Globus pallidus (tissue), 1 donor: ENCODE measurements at regions not wholly inside any gene's neighbourhood (a gene's known extent, or its start where the extent isn't known, plus 50 kb on each side); places are given as distances from the start of the nearest gene placed in this dataset.

Experiments
- DNase-seq: peaks from one replicate; pipeline ENCODE4 v3.0.0-alpha.2; 2015; ENCODE audit warnings: low spot score

DNA sequence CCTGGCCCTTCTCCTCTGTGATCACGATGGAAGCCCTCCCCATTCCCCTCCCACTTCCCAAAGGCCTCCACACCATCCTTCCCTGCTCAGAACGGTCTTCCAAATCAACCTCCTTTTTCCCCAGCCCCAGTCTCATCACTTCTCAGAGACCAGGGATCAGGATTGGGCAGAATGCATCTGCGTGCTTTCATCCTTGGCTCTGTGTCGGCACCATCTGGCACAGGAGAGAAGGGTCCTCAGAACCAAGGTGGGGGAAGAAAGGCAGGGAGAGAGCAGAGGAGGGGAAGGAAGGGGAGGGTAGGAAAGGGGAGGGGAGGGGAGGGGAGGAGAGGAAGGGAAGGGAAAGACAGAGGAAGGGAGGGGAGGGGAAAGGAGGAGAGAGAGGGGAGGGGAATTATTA lies 52.4 kb upstream of the FICD start:
- DNase-seq = no peak

DNA sequence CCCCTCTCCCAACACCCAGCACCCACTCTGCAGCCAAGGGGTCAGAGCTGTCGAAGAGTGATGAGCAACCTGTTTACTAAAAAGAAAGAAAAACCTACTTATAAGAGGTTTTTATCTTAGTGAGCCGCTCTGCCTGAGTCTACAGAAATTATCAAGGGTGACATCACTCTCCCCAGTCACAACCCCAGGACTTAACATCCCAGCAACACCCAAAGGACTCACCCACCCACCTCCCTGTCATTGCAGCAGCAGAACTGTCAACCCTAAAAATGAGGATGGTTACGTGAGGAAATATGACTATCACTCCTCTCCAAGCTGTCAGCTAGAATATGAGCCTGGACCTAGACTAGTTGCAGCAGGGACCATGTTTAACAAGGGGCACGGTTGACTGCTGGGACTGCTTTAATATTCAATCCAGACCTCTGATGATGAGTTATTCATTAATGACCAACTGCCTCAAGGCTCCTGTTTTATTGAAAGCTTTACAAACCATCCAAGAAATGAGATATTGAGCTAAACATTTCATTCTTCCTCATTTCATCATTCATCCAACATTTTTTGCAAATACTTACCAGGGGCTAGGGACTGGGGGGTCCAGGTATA lies 53.9 kb upstream of the FICD start:
- no peak for DNase-seq

DNA sequence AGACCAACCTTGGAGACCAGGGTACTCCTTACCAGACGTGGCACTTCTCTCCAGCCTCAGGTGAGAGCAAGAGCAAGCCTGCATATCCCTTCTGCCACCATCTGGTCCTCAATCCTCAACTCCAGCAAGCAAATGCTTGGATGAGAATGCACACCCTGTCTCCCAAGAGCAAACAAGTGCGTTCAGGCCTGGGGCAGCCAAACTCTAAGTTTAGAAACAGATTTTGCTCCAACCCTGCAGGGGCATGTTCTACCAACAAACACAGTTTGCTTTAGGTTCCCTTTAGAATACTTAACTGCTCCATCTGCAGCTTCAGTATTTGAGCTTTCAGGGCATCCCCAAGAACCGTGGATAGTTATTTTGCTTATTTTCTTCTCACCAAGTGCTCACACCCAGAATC lies 55.9 kb upstream of the FICD start:
- no peak for DNase-seq

DNA sequence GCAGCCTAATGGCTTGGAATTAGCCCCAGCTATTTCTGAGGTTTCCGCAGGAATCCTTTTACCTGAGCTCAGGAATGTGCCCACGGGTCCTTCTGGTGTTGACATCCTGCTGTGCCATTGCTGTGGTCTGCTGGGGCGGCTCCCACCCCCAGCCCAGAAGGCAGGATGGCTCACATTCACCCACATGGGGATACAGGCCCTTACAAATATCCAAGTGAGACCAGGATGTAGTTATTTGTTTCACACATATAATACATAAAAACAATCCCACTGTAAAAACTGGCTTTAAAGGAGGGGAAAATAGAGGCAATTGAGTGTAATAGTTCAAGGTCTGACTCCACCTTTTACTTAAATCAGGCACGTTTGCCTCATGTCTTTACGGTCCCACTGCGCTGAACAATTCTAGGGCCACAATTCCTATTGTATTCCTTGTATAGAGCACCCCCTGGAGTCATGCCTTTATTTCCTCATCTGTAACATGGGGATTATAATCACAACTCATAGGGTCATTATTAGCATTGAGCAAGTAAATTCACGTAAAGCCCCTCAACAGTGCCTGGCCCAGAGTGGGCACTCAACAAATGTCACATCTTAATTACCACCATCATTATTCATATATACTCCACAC lies 57.2 kb upstream of the FICD start:
- DNase-seq = no peak

DNA sequence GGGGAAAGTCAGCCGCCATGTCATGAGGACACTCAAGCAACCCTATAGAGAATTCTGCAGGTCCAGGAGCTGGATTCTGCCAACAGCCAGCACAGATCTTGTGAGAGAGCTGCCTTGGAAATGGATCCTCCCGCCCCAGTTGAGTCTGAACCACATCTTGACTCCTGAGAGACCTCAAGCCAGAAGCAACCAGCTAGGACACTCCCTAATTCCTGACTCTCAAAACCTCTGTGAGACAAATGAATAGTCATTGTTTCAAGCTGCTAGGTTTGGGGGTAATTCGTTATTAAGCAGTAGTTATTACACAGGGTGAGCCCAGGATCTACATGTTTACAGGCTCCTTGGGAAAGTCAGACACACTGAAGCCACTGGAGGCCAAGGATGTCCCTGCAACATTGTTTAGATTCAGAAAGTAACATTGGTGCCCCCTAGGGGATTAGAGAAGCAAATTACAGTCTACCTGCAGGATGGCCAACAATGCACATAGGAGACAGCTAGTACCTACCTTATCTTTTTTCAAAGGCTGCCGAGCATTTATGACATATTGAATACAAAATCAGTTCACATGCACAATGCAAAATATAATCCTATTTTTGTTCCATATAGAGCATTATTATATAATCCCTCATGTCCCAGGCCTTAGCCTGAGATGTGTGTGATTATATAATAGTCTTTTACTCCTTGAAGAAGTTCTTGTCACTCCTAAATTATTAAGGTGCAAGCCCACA lies 57.9 kb upstream of the FICD start:
- DNase-seq = peak; percentile 22

DNA sequence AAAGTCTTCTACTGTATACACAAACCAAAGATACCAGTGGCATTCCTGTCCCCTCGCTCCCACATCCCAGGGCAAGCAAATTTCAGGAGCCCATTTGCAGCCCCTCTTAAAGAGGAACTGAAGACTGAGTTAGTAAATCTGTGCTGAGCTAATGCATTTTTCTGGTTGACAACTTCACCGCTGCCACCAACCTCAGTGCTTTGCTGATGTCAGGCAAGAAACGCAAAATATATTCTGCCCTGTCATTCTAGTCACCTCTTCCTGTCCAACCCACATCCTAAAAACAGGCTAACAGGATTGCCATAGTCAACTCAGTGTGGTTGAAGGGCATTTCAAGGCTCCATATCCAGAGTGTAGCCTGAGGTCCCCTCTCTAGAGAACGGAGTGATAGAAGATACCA lies 59.4 kb upstream of the FICD start:
- DNase-seq = no peak

DNA sequence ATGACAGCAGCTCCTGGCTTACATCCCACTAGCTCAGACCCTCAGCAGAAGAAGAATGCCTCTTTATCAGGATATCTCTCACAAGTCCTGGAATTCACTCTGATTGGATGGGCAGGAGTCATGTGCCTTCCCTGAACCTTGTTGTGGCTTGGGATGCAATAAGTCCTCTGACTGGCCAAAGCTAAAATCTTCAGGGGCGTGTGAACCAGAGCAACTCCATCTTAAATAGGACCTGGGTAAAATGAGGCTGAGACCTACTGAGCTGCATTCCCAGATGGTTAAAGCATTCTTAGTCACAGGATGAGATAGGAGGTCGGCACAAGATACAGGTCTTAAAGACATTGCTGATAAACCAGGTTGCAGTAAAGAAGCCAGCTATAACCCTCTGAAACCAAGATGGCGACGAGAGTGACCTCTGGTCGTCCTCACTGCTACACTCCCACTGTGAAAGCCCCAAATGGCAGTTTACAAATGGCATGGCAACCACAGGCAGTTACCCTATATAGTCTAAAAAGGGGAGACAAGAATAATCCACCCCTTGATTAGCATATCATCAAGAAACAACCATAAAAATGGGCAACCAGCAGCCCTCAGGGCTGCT lies 60.4 kb upstream of the FICD start:
- DNase-seq = no peak

DNA sequence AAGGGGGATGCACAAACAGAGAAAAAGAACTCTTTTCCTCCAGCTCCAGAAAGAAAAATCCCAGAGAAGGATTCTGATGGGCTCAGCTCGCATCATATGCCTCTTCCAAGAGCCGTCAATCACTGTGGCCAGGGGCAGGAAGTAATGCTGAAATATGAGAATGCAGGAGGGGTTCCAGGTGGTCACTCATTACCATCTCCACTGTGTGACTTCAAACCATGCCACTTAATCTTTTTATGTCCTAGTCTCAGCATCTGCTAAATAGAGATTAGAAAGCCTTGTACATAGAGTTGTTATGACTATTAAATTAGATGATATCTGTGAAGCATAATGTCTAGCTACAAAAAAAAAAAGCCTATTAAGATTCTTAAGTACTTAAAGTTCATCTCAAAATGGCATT lies 65.6 kb upstream of the FICD start:
- no peak for DNase-seq

DNA sequence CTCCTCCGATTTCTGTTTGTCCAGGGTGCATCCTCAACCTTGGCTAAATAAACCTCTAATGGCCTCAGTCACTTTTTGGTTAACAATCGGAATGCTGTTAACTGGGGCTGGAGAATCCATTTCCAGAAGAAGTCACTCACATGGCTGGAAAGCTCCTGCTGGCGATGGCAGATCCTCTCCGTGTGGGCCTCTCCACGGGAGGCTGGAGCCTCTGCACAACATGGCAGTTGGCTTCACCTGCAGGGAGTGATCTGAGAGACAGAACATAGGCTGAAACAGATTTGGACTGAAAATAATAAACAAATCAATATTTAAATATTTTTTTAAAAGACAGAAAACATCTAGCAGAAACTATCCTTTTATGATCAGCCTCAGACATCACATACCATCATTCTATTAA lies 66.8 kb upstream of the FICD start:
- no peak for DNase-seq

DNA sequence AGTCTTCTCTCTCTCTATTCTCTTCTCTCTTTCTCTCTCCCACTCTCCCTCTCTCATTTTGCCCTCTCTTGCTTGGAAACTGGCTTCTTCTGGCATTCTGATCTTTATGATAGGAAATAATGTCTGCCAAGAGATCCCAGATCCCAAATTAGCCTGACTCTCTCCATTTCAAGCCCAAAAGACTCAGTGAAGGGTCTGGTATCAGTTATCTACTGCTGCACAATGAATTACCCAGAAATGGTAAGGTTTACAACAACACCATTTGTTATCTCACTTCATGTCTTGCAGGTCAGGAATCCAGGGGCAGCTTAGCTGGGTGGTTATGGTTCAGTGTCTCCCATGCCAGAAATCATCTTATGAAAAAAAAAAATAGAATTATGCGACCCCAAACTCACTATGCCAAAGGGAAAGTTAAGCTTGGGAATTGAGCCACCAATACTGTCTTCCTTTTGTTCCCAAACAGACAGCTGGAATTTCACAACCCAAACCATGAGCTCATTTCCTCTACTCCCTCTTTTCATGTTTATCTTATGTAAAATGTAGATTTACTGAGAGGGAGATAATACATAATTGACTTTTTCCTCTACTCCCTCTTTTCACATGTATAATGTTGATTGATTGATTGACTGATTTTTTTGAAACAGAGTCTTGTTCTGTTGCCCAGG lies 67.8 kb upstream of the FICD start:
- no peak for DNase-seq

DNA sequence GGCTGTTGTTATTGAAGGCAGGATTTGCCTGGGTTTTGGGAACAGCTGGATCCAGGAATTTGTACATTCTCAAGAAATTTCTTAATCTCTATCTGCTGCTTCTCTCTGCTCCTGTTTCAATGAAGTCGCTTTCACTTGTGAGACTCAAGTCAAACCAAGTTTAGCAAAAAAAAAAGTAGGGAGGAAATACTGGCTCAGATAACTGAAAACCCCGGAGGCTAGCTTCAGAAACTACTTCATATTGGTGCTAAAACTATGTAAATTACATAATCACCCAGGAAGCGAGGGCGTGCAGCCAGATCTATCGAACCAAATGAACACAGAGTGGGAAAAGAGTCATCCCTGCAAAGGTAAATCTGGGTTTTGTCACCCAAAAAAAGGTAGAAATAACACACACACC lies 68.3 kb upstream of the FICD start:
- DNase-seq = no peak

DNA sequence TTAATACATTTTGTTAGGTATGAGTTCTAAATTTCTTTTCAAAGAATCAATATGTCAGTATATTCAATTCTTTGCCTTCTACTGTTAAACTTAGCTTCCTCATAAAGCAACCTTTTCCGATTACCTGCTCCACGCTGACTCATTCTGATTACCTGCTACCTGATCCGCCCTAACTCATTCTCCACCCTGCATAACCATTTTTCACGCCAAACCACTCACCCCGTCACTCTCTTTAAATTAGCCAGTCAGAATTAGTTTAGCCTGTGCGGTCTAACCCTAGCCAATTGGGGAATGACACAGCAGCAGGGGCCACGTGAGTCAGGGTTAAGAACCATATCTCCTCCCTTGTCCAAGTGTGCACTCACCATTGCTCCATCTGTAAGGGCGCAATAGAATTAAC lies 72.2 kb upstream of the FICD start:
- DNase-seq = no peak

DNA sequence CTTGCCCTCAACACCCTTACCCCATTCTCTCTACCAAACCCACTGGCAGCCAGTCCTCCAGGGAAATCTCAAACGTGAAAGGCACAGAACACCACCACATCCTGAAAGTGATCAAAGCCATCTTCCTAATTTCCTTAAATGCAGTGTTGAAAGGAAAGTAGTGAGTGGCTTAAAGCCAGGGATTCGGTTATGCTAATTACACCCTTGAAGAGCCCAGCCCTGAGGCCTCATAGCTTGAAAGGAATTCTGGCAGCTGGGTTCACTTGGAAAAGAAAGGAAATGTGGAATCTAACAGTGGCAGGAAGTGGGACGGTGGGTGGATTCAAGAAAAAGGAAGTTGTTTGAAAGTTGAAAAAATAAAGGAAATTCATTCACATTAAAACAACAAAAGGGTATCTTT lies 73.0 kb upstream of the FICD start:
- no peak for DNase-seq

DNA sequence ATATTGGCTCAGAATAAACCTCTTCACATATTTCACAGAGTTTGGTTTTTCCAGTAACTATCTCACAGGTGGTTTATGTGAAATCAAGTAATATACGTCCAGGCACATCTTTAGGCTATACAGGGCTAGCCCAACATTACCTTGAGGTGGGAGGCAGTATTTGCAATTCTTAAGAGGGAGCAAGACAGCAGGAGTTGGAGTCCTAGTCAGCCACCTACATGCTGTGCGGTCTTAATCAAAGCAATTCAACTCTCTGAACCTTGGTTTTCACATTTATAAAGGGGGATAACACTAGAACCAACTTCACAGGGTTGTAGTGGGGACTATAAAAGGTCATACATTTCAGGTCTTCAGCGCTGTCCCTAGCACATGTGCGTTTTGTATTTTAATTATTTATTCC lies 73.5 kb upstream of the FICD start:
- no peak for DNase-seq

DNA sequence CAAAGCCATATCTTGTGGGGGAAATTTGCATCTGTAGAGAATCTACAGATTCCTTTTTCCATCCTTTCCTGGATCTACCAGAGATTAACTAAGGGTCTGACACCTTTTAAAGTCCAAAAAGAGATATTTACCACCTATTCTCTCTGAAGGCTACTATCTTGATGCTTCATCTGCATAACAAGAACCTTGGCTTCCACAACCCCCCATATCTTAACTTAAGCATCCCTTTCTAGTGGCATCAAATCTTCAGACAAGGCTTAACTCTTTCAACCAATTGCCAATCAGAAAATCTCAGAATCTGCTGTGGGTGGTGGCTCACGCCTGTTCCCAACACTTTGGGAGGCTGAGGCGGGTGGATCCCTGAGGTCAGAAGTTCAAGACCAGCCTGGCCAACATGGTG lies 74.3 kb upstream of the FICD start:
- DNase-seq = no peak

DNA sequence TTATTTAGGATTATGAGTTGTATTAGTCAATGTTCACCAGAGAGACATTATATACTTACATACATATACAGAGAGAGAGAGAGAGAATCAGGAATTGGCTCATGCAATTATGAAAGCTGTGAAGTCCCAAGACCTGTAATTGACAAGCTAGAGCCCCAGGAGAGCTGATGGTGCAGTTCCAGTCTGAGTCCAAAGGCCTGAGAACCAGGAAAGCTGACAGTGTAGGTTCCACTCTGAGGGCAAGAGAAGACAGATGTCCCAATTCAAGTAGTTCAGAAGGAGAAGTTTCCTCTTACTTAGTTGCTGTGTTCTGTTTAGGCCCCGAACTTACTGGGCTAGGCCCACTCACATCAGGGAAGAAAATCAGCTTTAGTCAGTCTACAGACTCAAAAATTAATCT lies 76.4 kb upstream of the FICD start:
- DNase-seq = no peak

DNA sequence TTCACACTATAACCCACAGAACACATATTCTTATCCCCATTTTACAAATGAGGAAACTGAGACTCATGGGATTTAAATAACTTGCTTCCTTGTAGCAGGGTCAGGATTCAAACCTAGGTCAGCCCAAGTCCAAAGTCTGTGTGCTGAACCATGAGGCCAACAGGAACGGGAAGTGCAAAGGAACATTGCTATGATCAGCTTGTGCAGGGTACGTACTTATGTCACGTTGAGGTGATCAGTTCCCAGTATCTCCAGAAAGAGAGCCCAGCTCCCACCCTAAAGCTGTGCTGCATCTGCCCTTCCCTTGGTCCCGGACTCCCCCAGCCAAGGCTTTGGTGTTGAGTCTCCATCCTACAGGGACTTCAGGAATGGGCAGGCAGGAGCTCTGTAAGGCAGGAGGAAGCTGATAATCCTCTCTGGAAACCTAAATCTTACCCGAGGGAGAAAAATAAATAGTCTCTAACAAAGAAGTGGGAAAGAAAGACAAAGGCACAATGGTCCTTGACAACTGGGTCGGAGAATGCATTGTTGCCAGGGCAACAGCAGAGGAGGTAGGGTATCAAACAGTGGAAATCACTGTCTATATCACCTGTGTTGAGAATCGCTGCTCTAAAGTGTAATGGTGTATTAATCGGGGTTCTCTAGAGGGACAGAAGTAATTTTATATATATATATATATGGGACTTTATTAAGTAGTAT lies 82.5 kb upstream of the FICD start:
- no peak for DNase-seq

DNA sequence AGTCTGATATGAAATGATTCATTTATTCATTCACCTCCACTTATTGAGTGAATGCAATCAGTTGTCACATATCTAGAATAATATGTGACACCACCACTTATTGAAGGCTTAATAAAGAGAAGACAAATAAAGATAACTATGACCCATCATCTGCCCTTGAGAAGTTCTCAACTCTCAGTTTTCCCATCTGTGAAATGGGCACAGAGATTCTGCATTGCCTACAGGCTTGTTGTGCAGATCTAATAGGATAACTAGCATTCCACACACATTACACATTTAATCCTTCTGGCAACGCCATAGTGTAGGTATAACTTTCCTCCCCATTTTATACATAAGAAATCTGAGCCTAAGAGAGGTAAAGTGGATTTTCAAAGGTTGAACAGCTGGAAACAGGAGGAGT lies 84.2 kb upstream of the FICD start:
- DNase-seq = no peak

DNA sequence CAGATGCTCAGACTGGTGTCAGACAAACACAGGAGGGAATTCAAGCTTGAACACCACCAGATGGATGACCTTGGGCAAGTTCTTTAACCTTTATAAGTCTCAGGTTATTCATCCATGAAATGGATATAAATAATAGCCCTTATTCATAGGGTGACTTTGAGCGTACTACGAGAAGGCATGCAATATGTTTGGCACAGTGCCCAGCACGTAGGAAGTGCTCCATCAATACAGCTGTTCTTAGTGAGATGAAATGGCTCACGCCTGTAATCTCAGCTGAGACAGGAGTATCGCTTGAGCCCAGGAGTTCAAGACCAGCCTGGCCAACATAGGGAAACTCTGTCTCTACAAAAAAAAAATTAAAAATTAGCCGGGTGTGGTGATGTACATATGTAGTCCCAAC lies 84.8 kb upstream of the FICD start:
- no peak for DNase-seq

DNA sequence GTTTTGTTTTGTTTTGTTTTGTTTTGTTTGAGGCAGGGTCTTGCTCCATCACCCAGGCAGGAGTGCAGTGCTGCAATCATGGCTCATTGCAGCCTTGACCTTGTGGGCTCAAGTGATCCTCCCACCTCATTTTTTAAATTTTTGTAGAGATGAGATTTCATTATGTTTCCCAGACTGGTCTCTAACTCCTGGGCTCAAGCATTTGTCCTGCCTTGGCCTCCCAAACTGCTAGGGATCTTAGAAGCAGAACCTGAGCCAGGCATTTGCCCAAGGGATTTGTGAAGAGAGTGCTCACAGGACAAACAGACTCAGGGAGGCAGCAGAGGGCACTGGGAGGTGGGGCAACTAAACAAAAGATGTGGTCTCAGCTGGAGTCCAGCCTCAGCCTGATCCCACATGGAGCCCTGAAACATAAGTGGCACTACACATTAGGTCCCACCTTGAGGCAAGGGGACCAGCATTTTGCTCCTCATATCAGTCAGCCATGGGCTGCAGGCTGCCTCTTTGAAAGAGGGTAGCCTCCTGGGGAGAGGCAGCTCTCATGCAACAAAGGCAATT lies 86.2 kb upstream of the CMKLR1 start:
- DNase-seq = no peak

DNA sequence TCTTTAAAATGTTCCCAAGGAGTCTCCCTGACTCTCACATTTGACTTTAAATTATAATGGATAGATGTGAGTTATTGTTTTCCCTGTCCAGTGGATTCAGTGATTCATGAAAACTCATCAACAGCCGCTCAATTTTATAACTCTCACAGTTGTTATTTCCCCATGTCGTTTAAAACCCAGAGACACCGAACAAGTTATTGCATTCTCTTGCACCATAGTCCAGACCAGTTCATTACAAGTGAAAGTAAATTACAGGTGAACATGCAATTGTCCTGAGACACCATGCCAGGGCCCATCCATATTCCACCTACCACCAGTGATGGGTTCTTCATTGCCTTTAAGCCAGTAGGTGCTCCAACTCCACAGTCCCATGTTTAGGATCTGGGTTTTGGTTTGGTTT lies 85.7 kb upstream of the CMKLR1 start:
- no peak for DNase-seq

DNA sequence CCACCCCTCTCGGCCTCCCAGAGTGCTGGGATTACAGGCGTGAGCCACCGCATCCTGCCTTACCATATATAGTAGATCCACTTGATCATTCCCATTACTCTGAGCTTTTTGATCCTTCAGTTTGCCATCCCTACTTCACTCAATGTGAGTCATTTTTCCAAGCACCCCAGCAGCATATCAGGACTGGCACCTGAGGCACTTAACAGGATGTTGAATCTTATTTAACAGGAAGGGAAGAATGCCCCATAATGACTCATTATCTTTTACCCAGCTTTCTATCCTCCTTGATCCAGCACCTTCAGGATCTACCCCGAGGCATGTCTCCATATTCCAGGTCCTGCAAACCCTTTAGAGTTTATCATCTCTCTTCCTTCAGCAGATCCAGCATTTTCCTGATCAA lies 84.9 kb upstream of the CMKLR1 start:
- no peak for DNase-seq
